SK-N-SH (cell line): ENCODE measurements at regions not wholly inside any gene's neighbourhood (a gene's known extent, or its start where the extent isn't known, plus 50 kb on each side); places are given as distances from the start of the nearest gene placed in this dataset.
A peak's percentile ranks its signal among the peaks of the same experiment; 100 is the strongest.

Source experiments
- CTCF ChIA-PET: fragments of 300-600, 350-600 bp; formaldehyde crosslinking; extraction: SDS; loops from one replicate; lab custom pipeline; 2021; lab: Yijun Ruan, JAX
- POLR2A ChIA-PET: fragments of 350-600 bp; sonication (Branson Sonifier 250); formaldehyde crosslinking; extraction: SDS; loops from one replicate; lab custom pipeline; 2020; ENCODE audit warnings: antibody characterized with exemption, inconsistent platforms; lab: Yijun Ruan, JAX
- DNase-seq: peaks from one replicate; pipeline ENCODE4 v3.0.0; 2012
- H2AFZ ChIP-seq: fragments of 200-600 bp; sonication (generic); 2 replicates; pipeline ENCODE4 v1.8.1; 2016; ENCODE audit warnings: antibody characterized with exemption, mild to moderate bottlenecking, low read depth
- H3F3A ChIP-seq: fragments of 200-600 bp; sonication (generic); replicated peaks from 2 replicates; pipeline ENCODE3; 2016; ENCODE audit warnings: antibody characterized with exemption, mild to moderate bottlenecking; ENCODE audit not compliant: insufficient read depth
- H3K27ac ChIP-seq, 2 experiments: fragments of 200-500 bp in 1 of 2; fragments of 200-600 bp in 1 of 2; sonication (Bioruptor generic) in 1 of 2; sonication (generic), shearing (Covaris generic) in 1 of 2; 2 replicates each; pipeline versions ENCODE4 v1.5.1 to v1.6.1; 2014 to 2016; ENCODE audit warnings: low read depth in 2 of 2, inconsistent platforms in 1 of 2, low read length in 1 of 2, mild to moderate bottlenecking in 1 of 2, mixed read lengths in 1 of 2
- H3K27me3 ChIP-seq: fragments of 200-600 bp; sonication (generic), shearing (Covaris generic); 2 replicates; pipeline ENCODE4 v1.6.1; 2016; ENCODE audit warnings: mixed run types; ENCODE audit not compliant: insufficient read depth
- H3K36me3 ChIP-seq, 2 experiments: fragments of 200-500 bp in 1 of 2; fragments of 200-600 bp in 1 of 2; sonication (Bioruptor generic) in 1 of 2; sonication (generic) in 1 of 2; replicated peaks in 1 of 2; 2 replicates each; pipeline versions ENCODE3 to v1.5.1; 2014 to 2016; ENCODE audit warnings: low read length in 1 of 2, mild to moderate bottlenecking in 1 of 2; ENCODE audit not compliant: insufficient read depth in 2 of 2, control insufficient read depth in 1 of 2
- H3K4me1 ChIP-seq, 2 experiments: fragments of 200-500 bp in 1 of 2; fragments of 200-600 bp in 1 of 2; sonication (Bioruptor generic) in 1 of 2; sonication (generic), shearing (Covaris generic) in 1 of 2; 2 replicates each; pipeline versions ENCODE4 v1.5.1 to v1.6.1; 2014 to 2016; ENCODE audit warnings: low read depth in 1 of 2, low read length in 1 of 2, mixed run types in 1 of 2; ENCODE audit not compliant: insufficient read depth in 2 of 2, control insufficient read depth in 1 of 2
- H3K4me2 ChIP-seq: fragments of 200-600 bp; sonication (generic), shearing (Covaris generic); 2 replicates; pipeline ENCODE4 v1.6.1; 2017; ENCODE audit warnings: mixed run types
- H3K4me3 ChIP-seq, 2 experiments: fragments of 200-500 bp in 1 of 2; fragments of 200-600 bp in 1 of 2; sonication (Bioruptor generic) in 1 of 2; sonication (generic), shearing (Covaris generic) in 1 of 2; 2 replicates each; pipeline versions ENCODE4 v1.5.1 to v1.8.1; 2014 to 2016; ENCODE audit warnings: low read depth in 2 of 2, inconsistent platforms in 1 of 2, low read length in 1 of 2, mild to moderate bottlenecking in 1 of 2, mixed read lengths in 1 of 2, moderate library complexity in 1 of 2
- H3K79me2 ChIP-seq: fragments of 200-600 bp; sonication (generic); 2 replicates; pipeline ENCODE4 v1.8.1; 2017; ENCODE audit warnings: mild to moderate bottlenecking; ENCODE audit not compliant: insufficient read depth
- H3K9ac ChIP-seq: fragments of 200-600 bp; sonication (generic); 2 replicates; pipeline ENCODE4 v1.6.1; 2017; ENCODE audit warnings: mixed run types
- H3K9me2 ChIP-seq: fragments of 200-600 bp; sonication (generic); 2 replicates; pipeline ENCODE4 v1.6.1; 2017; ENCODE audit warnings: mixed run types
- H3K9me3 ChIP-seq: fragments of 200-600 bp; sonication (generic); 2 replicates; pipeline ENCODE4 v1.6.1; 2017; ENCODE audit warnings: mixed run types, mild to moderate bottlenecking, moderate library complexity
- H4K20me1 ChIP-seq: fragments of 200-600 bp; sonication (generic); 2 replicates; pipeline ENCODE4 v1.6.1; 2017; ENCODE audit warnings: mild to moderate bottlenecking, mixed run types; ENCODE audit not compliant: insufficient read depth
- CHD2 ChIP-seq: fragments of 150-350 bp; IDR thresholded peaks from 2 replicates; pipeline ENCODE4 v1.6.1; 2018; ENCODE audit warnings: low read length; ENCODE audit not compliant: partially characterized antibody
- ELF1 ChIP-seq: IDR thresholded peaks from 2 replicates; pipeline ENCODE4 v1.4.0; 2012
- EZH2phosphoT487 ChIP-seq: fragments of 200-600 bp; sonication (generic); IDR thresholded peaks from 2 replicates; pipeline ENCODE4 v1.6.1; 2017; ENCODE audit warnings: low read depth, mixed run types, mild to moderate bottlenecking, antibody characterized with exemption, moderate library complexity, borderline replicate concordance
- FOSL2 ChIP-seq: IDR thresholded peaks from 2 replicates; pipeline ENCODE4 v1.4.0; 2012; ENCODE audit warnings: low read depth, mild to moderate bottlenecking, moderate library complexity, borderline replicate concordance
- JUND ChIP-seq: IDR thresholded peaks from 2 replicates; pipeline ENCODE4 v1.4.0; 2012
- MAX ChIP-seq: IDR thresholded peaks from 2 replicates; pipeline ENCODE4 v1.4.0; 2012; ENCODE audit warnings: low read depth
- MEF2A ChIP-seq: IDR thresholded peaks from 2 replicates; pipeline ENCODE4 v1.4.0; 2012; ENCODE audit warnings: low read depth, borderline replicate concordance
- MXI1 ChIP-seq: IDR thresholded peaks from 2 replicates; pipeline ENCODE4 v1.6.1; 2012; ENCODE audit warnings: mild to moderate bottlenecking, low read depth, low read length, improper control_type of control experiment
- RAD21 ChIP-seq: IDR thresholded peaks from 2 replicates; pipeline ENCODE4 v1.6.1; 2012; ENCODE audit warnings: mild to moderate bottlenecking, low read length
- RFX5 ChIP-seq: IDR thresholded peaks from 2 replicates; pipeline ENCODE4 v1.6.1; 2012; ENCODE audit warnings: mild to moderate bottlenecking, improper control_type of control experiment, low read length
- SMC3 ChIP-seq: IDR thresholded peaks from 2 replicates; pipeline ENCODE4 v1.6.1; 2012; ENCODE audit warnings: low read depth, low read length, improper control_type of control experiment
- TAF1 ChIP-seq: IDR thresholded peaks from 2 replicates; pipeline ENCODE4 v1.6.1; 2012; ENCODE audit warnings: low read depth, mild to moderate bottlenecking, low read length, moderate library complexity, borderline replicate concordance
- TEAD4 ChIP-seq: IDR thresholded peaks from 2 replicates; pipeline ENCODE4 v1.4.0; 2012; ENCODE audit warnings: mild to moderate bottlenecking, borderline replicate concordance; ENCODE audit not compliant: insufficient read depth
- USF1 ChIP-seq: IDR thresholded peaks from 2 replicates; pipeline ENCODE4 v1.4.0; 2012; ENCODE audit warnings: low read depth, borderline replicate concordance
- USF2 ChIP-seq: fragments of 150-350 bp; IDR thresholded peaks from 2 replicates; pipeline ENCODE4 v1.6.1; 2017; ENCODE audit warnings: antibody characterized with exemption, low read length, low read depth, borderline replicate concordance
- WGBS: methylation state at CpG from one replicate; pipeline ENCODE4 v1.1.6; 2017; ENCODE audit warnings: low lambda C conversion rate; 5-methylcytosine and 5-hydroxymethylcytosine counted together
- TF ChIP-seq, protein P1 (sequence below): IDR thresholded peaks from 2 replicates; pipeline ENCODE4 v1.4.0; 2012; ENCODE audit warnings: low read depth, borderline replicate concordance
- TF ChIP-seq, protein P2 (sequence below): fragments of 150-350 bp; IDR thresholded peaks from 2 replicates; pipeline ENCODE4 v1.6.1; 2016; ENCODE audit warnings: mild to moderate bottlenecking, low read depth, low read length

DNA sequence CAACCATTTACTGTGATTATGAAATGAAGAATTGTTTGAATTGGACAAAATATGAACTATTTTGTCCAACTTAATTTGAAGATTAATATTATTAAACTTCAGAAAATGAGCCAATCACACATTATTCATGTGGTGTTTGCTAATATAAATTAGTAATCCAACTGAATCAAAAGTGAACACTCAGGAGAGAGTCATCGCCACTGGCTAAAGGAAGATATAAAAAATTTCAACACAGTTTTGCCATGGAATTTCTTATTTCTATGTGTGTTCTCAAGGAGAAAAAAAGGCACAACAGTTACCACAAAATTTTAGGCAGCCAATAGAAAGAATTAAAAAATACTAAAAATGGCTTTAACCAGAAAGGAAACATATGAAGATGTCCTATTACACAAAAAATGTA is 2683.8 kb downstream of the PCDH9 start:
- ChIA-PET CTCF (no interaction called here), POLR2A (no interaction called here)
- TF ChIP-seq SMC3 (no peak), FOSL2 (no peak), MEF2A (no peak), TAF1 (no peak), JUND (no peak)
- TF ChIP-seq, protein P1, sequence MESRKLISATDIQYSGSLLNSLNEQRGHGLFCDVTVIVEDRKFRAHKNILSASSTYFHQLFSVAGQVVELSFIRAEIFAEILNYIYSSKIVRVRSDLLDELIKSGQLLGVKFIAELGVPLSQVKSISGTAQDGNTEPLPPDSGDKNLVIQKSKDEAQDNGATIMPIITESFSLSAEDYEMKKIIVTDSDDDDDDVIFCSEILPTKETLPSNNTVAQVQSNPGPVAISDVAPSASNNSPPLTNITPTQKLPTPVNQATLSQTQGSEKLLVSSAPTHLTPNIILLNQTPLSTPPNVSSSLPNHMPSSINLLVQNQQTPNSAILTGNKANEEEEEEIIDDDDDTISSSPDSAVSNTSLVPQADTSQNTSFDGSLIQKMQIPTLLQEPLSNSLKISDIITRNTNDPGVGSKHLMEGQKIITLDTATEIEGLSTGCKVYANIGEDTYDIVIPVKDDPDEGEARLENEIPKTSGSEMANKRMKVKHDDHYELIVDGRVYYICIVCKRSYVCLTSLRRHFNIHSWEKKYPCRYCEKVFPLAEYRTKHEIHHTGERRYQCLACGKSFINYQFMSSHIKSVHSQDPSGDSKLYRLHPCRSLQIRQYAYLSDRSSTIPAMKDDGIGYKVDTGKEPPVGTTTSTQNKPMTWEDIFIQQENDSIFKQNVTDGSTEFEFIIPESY: no peak

DNA sequence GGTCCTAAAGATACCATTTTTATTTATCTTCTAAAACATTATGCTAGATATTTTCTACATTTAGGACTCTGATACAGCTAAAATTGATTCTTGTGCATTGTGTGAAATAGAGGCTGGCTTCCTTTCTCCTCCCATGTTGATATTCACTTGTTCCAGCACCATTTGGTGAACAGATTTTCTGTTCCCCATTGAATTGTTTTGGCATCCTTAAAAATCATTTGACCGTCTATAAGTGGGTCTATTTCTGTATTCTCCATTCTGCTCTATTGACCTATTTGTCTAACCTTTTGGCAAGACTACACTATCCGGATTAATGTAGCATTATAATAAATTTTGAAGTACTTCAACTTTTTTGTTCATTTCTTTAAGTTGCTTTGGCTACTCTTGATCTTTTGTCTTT is 2689.2 kb downstream of the PCDH9 start:
- no peaks in the 10 kb centered on the region for H3K36me3 ChIP-seq
- no peak overlapping the region for H3K9ac ChIP-seq
- no peaks in the 10 kb centered on the region for H3K9me3 ChIP-seq
- POLR2A ChIA-PET: no interaction called here
- H2AFZ ChIP-seq: 0 out of 2 replicates have a peak overlapping the region, but pooled peaks have one; percentile 43
- H3K27me3 ChIP-seq: no peaks in the 10 kb centered on the region
- TF ChIP-seq SMC3 (no peak), USF1 (no peak), RAD21 (no peak), MAX (no peak), CHD2 (no peak), JUND (no peak), MXI1 (no peak), MEF2A (no peak), RFX5 (no peak), USF2 (no peak), TEAD4 (no peak), ELF1 (no peak), EZH2phosphoT487 (no peak)
- TF ChIP-seq, protein P2, sequence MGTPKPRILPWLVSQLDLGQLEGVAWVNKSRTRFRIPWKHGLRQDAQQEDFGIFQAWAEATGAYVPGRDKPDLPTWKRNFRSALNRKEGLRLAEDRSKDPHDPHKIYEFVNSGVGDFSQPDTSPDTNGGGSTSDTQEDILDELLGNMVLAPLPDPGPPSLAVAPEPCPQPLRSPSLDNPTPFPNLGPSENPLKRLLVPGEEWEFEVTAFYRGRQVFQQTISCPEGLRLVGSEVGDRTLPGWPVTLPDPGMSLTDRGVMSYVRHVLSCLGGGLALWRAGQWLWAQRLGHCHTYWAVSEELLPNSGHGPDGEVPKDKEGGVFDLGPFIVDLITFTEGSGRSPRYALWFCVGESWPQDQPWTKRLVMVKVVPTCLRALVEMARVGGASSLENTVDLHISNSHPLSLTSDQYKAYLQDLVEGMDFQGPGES: no peak
- TF ChIP-seq, protein P1: no peak
- TF ChIP-seq, all 33 proteins: peak for 0
- Histone ChIP-seq H3F3A (no peaks in the 10 kb centered on the region), H3K4me3 (no peak overlapping the region), H4K20me1 (no peaks in the 10 kb centered on the region), H3K4me1 (no peaks in the 10 kb centered on the region), H3K79me2 (no peaks in the 10 kb centered on the region), H3K4me2 (no peak overlapping the region), H3K9me2 (no peaks in the 10 kb centered on the region), H3K27ac (no peak overlapping the region)
- 93% methylated on average over 2 of the region's 2 CpGs for WGBS
- CTCF ChIA-PET: no interaction called here
- DNase-seq: no peak

More for the DNA sequence above, 2683.8 kb downstream of the PCDH9 start:
- no peak overlapping the region for H3K9ac ChIP-seq
- H3F3A ChIP-seq: no peaks in the 10 kb centered on the region
- no peaks in the 10 kb centered on the region for H4K20me1 ChIP-seq
- no peak overlapping the region for H3K27ac ChIP-seq
- no peaks in the 10 kb centered on the region for H3K4me1 ChIP-seq
- H3K9me3 ChIP-seq: no peaks in the 10 kb centered on the region
- no peaks in the 10 kb centered on the region for H3K27me3 ChIP-seq
- H3K4me2 ChIP-seq: no peak overlapping the region
- no peak for DNase-seq
- 97% methylated on average over 1 of the region's 1 CpG for WGBS
- no peak overlapping the region; the same call in 1 of the 2 replicates for H2AFZ ChIP-seq
- H3K9me2 ChIP-seq: no peaks in the 10 kb centered on the region
- no peak overlapping the region for H3K4me3 ChIP-seq
- no peaks in the 10 kb centered on the region for H3K79me2 ChIP-seq
- H3K36me3 ChIP-seq: no peaks in the 10 kb centered on the region
